NB4 (cell line): ENCODE measurements at regions not wholly inside any gene's neighbourhood (a gene's known extent, or its start where the extent isn't known, plus 50 kb on each side); places are given as distances from the start of the nearest gene placed in this dataset.

ENCODE experiments used
- DNase-seq: peaks from one replicate; pipeline ENCODE4 v3.0.0; 2010; ENCODE audit warnings: low read depth
- H3K4me3 ChIP-seq: one replicate; pipeline ENCODE4 v1.5.1; 2011; ENCODE audit warnings: mild to moderate bottlenecking, low read depth, low read length, moderate library complexity
- CTCF ChIP-seq: IDR thresholded peaks from one replicate; pipeline ENCODE4 v1.5.1; 2012; ENCODE audit warnings: low read depth, low read length
- MYC ChIP-seq: IDR thresholded peaks from 2 replicates; pipeline ENCODE4 v1.6.1; 2011; ENCODE audit warnings: low read depth, low read length
- POLR2A ChIP-seq: IDR thresholded peaks from 2 replicates; pipeline ENCODE4 v1.6.1; 2011; ENCODE audit warnings: mild to moderate bottlenecking; ENCODE audit not compliant: insufficient read length; ENCODE audit errors: extremely low read depth
- TF ChIP-seq, protein P1 (sequence below): IDR thresholded peaks from 2 replicates; pipeline ENCODE4 v1.6.1; 2011; ENCODE audit warnings: low read depth, low read length

- TF ChIP-seq MYC: no peak
- TF ChIP-seq CTCF: no peak
- TF ChIP-seq POLR2A: no peak
- TF ChIP-seq, protein P1, sequence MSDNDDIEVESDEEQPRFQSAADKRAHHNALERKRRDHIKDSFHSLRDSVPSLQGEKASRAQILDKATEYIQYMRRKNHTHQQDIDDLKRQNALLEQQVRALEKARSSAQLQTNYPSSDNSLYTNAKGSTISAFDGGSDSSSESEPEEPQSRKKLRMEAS: no peak
- no peak overlapping the region for H3K4me3 ChIP-seq
- peak; percentile 26 for DNase-seq
These were observed 283.4 kb downstream of the DAD1 start for GRCh38 chr14:22305607-22306006.

DNA sequence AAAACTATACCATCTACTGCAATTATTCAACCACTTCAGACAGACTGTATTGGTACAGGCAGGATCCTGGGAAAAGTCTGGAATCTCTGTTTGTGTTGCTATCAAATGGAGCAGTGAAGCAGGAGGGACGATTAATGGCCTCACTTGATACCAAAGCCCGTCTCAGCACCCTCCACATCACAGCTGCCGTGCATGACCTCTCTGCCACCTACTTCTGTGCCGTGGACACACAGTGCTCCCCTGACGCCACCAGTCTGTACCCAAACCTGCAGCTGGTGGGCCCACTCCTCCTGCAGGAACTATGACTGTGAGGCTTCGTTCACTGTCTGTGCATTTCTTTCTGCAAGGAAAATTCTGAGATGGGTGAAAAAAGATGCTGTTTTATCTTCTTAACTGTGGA is 284.7 kb downstream of the DAD1 start:
- DNase-seq: no peak
- no peak overlapping the region for H3K4me3 ChIP-seq
- TF ChIP-seq POLR2A (no peak), CTCF (no peak), MYC (no peak)
- TF ChIP-seq, protein P1: no peak

GRCh38 chr14:22303589-22304195 is 285.3 kb downstream of the DAD1 start:
- DNase-seq: peak; percentile 25
- TF ChIP-seq CTCF (peak; percentile 10), POLR2A (no peak), MYC (no peak)
- TF ChIP-seq, protein P1: no peak
- no peak overlapping the region for H3K4me3 ChIP-seq

GRCh38 chr14:22300646-22301045 is 288.4 kb downstream of the DAD1 start:
- no peak overlapping the region for H3K4me3 ChIP-seq
- no peak for DNase-seq
- TF ChIP-seq, protein P1: no peak
- TF ChIP-seq POLR2A (no peak), MYC (no peak), CTCF (no peak)

DNA sequence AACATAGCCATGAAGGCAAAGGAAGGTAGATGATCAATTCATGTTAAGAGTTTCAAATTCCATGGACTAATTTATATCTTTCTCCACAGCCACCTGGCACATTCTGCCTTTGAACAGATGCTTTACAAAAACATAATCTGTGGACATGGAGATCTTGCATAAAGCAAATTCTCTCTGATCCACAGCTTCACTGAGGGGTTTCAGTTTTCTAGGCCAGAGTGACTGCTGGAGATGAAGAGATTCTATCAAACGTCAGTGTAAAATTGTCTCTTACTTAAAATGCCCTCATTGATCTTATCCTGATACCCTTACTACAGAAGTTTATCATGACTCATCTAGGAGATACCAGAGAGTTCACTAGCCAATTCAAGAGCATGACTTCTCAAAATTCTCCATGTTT is 291.6 kb downstream of the DAD1 start:
- TF ChIP-seq POLR2A: no peak
- TF ChIP-seq, protein P1: no peak
- TF ChIP-seq CTCF: no peak
- TF ChIP-seq MYC: no peak
- no peak overlapping the region for H3K4me3 ChIP-seq
- DNase-seq: no peak

- DNase-seq: no peak
- H3K4me3 ChIP-seq: no peak overlapping the region
- TF ChIP-seq MYC (no peak), POLR2A (no peak), CTCF (no peak)
- TF ChIP-seq, protein P1: no peak
These were observed 292.3 kb downstream of the DAD1 start for GRCh38 chr14:22296722-22297121.
